Glutamatergic neuron (in vitro differentiated cells): ENCODE measurements at regions not wholly inside any gene's neighbourhood (a gene's known extent, or its start where the extent isn't known, plus 50 kb on each side); places are given as distances from the start of the nearest gene placed in this dataset.

Experiments
- DNase-seq: peaks from one replicate; pipeline ENCODE4 v3.0.0; 2022
- H3K27ac Mint-ChIP-seq: one replicate; pipeline ENCODE4 v1.8.0; 2020; ENCODE audit warnings: mild to moderate bottlenecking, mixed read lengths, inconsistent platforms; ENCODE audit not compliant: unreplicated experiment
- H3K27me3 Mint-ChIP-seq: one replicate; pipeline ENCODE4 v1.8.0; 2020; ENCODE audit warnings: mild to moderate bottlenecking, moderate library complexity, mixed read lengths, inconsistent platforms; ENCODE audit not compliant: unreplicated experiment
- H3K36me3 Mint-ChIP-seq: one replicate; pipeline ENCODE4 v1.8.0; 2020; ENCODE audit warnings: mild to moderate bottlenecking, mixed read lengths, inconsistent platforms; ENCODE audit not compliant: unreplicated experiment
- H3K4me1 Mint-ChIP-seq: one replicate; pipeline ENCODE4 v1.8.0; 2020; ENCODE audit warnings: mild to moderate bottlenecking, low read depth, mixed read lengths, inconsistent platforms; ENCODE audit not compliant: unreplicated experiment
- H3K4me3 Mint-ChIP-seq: one replicate; pipeline ENCODE4 v1.8.0; 2020; ENCODE audit warnings: mild to moderate bottlenecking, mixed read lengths, inconsistent platforms; ENCODE audit not compliant: unreplicated experiment
- H3K9me3 Mint-ChIP-seq: one replicate; pipeline ENCODE4 v1.8.0; 2020; ENCODE audit warnings: mild to moderate bottlenecking, moderate library complexity, mixed read lengths, inconsistent platforms; ENCODE audit not compliant: unreplicated experiment
- TF ChIP-seq, protein P1 (sequence below): fragments of 200-600 bp; sonication (generic); IDR thresholded peaks from one replicate; pipeline ENCODE4 v1.5.0; 2021; ENCODE audit not compliant: partially characterized antibody, unreplicated experiment

DNA sequence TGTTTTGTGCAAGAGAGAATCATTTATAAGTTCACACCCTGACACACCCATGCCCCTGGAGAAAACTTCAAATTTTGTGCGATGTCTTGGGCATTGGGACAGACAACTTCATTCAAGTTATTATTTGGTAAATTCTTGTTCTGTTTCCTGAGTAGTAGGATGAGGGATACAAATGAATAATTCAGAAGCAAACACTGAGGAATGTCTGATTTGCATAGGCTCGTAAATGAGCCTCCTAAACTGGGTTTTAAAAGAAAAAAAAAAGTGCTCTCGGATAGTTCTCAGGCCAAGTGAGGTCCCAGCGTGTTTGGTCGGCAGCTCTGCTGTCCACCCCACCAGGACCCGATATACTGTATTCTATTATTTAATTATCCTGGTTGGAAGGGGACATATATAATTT is 134.7 kb upstream of the CPM start:
- H3K4me1 Mint-ChIP-seq, result no peaks in the 10 kb centered on the region
- no peaks in the 10 kb centered on the region for H3K27me3 Mint-ChIP-seq
- H3K27ac Mint-ChIP-seq, result no peak overlapping the region
- no peak overlapping the region for H3K4me3 Mint-ChIP-seq
- H3K36me3 Mint-ChIP-seq, result no peaks in the 10 kb centered on the region
- TF ChIP-seq, protein P1, sequence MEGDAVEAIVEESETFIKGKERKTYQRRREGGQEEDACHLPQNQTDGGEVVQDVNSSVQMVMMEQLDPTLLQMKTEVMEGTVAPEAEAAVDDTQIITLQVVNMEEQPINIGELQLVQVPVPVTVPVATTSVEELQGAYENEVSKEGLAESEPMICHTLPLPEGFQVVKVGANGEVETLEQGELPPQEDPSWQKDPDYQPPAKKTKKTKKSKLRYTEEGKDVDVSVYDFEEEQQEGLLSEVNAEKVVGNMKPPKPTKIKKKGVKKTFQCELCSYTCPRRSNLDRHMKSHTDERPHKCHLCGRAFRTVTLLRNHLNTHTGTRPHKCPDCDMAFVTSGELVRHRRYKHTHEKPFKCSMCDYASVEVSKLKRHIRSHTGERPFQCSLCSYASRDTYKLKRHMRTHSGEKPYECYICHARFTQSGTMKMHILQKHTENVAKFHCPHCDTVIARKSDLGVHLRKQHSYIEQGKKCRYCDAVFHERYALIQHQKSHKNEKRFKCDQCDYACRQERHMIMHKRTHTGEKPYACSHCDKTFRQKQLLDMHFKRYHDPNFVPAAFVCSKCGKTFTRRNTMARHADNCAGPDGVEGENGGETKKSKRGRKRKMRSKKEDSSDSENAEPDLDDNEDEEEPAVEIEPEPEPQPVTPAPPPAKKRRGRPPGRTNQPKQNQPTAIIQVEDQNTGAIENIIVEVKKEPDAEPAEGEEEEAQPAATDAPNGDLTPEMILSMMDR, result no peak
- H3K9me3 Mint-ChIP-seq, result no peaks in the 10 kb centered on the region
- no peak for DNase-seq

- no peak for DNase-seq
- H3K4me3 Mint-ChIP-seq, result no peak overlapping the region
- no peaks in the 10 kb centered on the region for H3K9me3 Mint-ChIP-seq
- TF ChIP-seq, protein P1, result no peak
- no peak overlapping the region for H3K27ac Mint-ChIP-seq
- H3K27me3 Mint-ChIP-seq, result no peaks in the 10 kb centered on the region
- no peaks in the 10 kb centered on the region for H3K4me1 Mint-ChIP-seq
- no peaks in the 10 kb centered on the region for H3K36me3 Mint-ChIP-seq
These were observed 135.5 kb upstream of the CPM start for GRCh38 chr12:69068448-69068847.

GRCh38 chr12:69069479-69069878 is 136.5 kb upstream of the CPM start:
- H3K27ac Mint-ChIP-seq, result no peak overlapping the region
- no peaks in the 10 kb centered on the region for H3K4me1 Mint-ChIP-seq
- no peaks in the 10 kb centered on the region for H3K9me3 Mint-ChIP-seq
- H3K27me3 Mint-ChIP-seq, result no peaks in the 10 kb centered on the region
- no peak overlapping the region for H3K4me3 Mint-ChIP-seq
- TF ChIP-seq, protein P1, result no peak
- no peak for DNase-seq
- no peaks in the 10 kb centered on the region for H3K36me3 Mint-ChIP-seq

GRCh38 chr12:69070319-69071090 is 137.5 kb upstream of the CPM start:
- no peaks in the 10 kb centered on the region for H3K4me1 Mint-ChIP-seq
- H3K27me3 Mint-ChIP-seq, result no peaks in the 10 kb centered on the region
- no peaks in the 10 kb centered on the region for H3K9me3 Mint-ChIP-seq
- H3K36me3 Mint-ChIP-seq, result no peaks in the 10 kb centered on the region
- TF ChIP-seq, protein P1, result peak; percentile 90
- H3K27ac Mint-ChIP-seq, result no peak overlapping the region
- H3K4me3 Mint-ChIP-seq, result no peak overlapping the region
- peak; percentile 67 for DNase-seq

- no peaks in the 10 kb centered on the region for H3K9me3 Mint-ChIP-seq
- H3K4me3 Mint-ChIP-seq, result no peak overlapping the region
- no peaks in the 10 kb centered on the region for H3K36me3 Mint-ChIP-seq
- DNase-seq, result no peak
- TF ChIP-seq, protein P1, result no peak
- H3K27me3 Mint-ChIP-seq, result no peaks in the 10 kb centered on the region
- no peaks in the 10 kb centered on the region for H3K4me1 Mint-ChIP-seq
- H3K27ac Mint-ChIP-seq, result no peak overlapping the region
These were observed 138.1 kb upstream of the CPM start for GRCh38 chr12:69071091-69071370.
